ENCODE measurements at regions not wholly inside any gene's neighbourhood (a gene's known extent, or its start where the extent isn't known, plus 50 kb on each side); places are given as distances from the start of the nearest gene placed in this dataset.

GRCh38 chr2:235170536-235171521 is 219.0 kb downstream of the SH3BP4 start:
- TF ChIP-seq FOXK2 (IDR thresholded peaks at IDR 0.05) (no peak), HDGF (IDR thresholded peaks at IDR 0.05; ENCODE audit: borderline replicate concordance) (no peak), PKNOX1 (IDR thresholded peaks at IDR 0.05) (no peak), TARDBP (IDR thresholded peaks at IDR 0.05) (no peak), FOXM1 (IDR thresholded peaks at IDR 0.05; ENCODE audit: borderline replicate concordance) (no peak), L3MBTL2 (conservative IDR thresholded peaks at IDR 0.05) (no peak)
- DNase-seq (ENCODE audit: extremely low spot score) = peak; percentile 50
- ChIA-PET POLR2A (no interaction called here), CTCF (interaction anchor here (0.7 to 0.9 kb wide), 2 partner anchors 575 to 730 kb away, joined by 3 read pairs; no protein-coding TSS in a partner anchor)

GRCh38 chr2:235171550-235172031 is 219.8 kb downstream of the SH3BP4 start:
- ChIA-PET CTCF (no interaction called here), POLR2A (no interaction called here)
- TF ChIP-seq FOXA1 (IDR thresholded peaks at IDR 0.05) (no peak), NFRKB (IDR thresholded peaks at IDR 0.05) (no peak), TARDBP (IDR thresholded peaks at IDR 0.05) (no peak), HDGF (IDR thresholded peaks at IDR 0.05; ENCODE audit: borderline replicate concordance) (no peak), ELF4 (IDR thresholded peaks at IDR 0.05) (no peak), SUZ12 (IDR thresholded peaks at IDR 0.05) (no peak), FOXM1 (IDR thresholded peaks at IDR 0.05; ENCODE audit: borderline replicate concordance) (no peak), BHLHE40 (IDR thresholded peaks at IDR 0.05; ENCODE audit: borderline replicate concordance) (no peak), ZNF384 (IDR thresholded peaks at IDR 0.05) (no peak), LEF1 (IDR thresholded peaks at IDR 0.05; ENCODE audit: borderline replicate concordance) (no peak), SP1 (IDR thresholded peaks at IDR 0.05) (no peak), CTBP1 (IDR thresholded peaks at IDR 0.05; ENCODE audit: borderline replicate concordance) (no peak), FOXK2 (IDR thresholded peaks at IDR 0.05) (no peak), ARNT (IDR thresholded peaks at IDR 0.05) (no peak), PKNOX1 (IDR thresholded peaks at IDR 0.05) (no peak), L3MBTL2 (conservative IDR thresholded peaks at IDR 0.05) (no peak)
- no peak for DNase-seq (ENCODE audit: extremely low spot score)

GRCh38 chr2:235180642-235181041 is 228.8 kb downstream of the SH3BP4 start:
- no peak for DNase-seq (ENCODE audit: extremely low spot score)
- TF ChIP-seq FOXK2 (IDR thresholded peaks at IDR 0.05) (no peak), SUZ12 (IDR thresholded peaks at IDR 0.05) (no peak), FOXM1 (IDR thresholded peaks at IDR 0.05; ENCODE audit: borderline replicate concordance) (no peak), ELF4 (IDR thresholded peaks at IDR 0.05) (no peak), L3MBTL2 (conservative IDR thresholded peaks at IDR 0.05) (no peak), NFRKB (IDR thresholded peaks at IDR 0.05) (no peak), CTBP1 (IDR thresholded peaks at IDR 0.05; ENCODE audit: borderline replicate concordance) (no peak), HDGF (IDR thresholded peaks at IDR 0.05; ENCODE audit: borderline replicate concordance) (no peak), TARDBP (IDR thresholded peaks at IDR 0.05) (no peak), ZNF384 (IDR thresholded peaks at IDR 0.05) (no peak), SP1 (IDR thresholded peaks at IDR 0.05) (no peak), PKNOX1 (IDR thresholded peaks at IDR 0.05) (no peak), BHLHE40 (IDR thresholded peaks at IDR 0.05; ENCODE audit: borderline replicate concordance) (no peak), LEF1 (IDR thresholded peaks at IDR 0.05; ENCODE audit: borderline replicate concordance) (no peak), FOXA1 (IDR thresholded peaks at IDR 0.05) (no peak), ARNT (IDR thresholded peaks at IDR 0.05) (no peak)
- CTCF ChIA-PET = no interaction called here
- POLR2A ChIA-PET = no interaction called here

DNA sequence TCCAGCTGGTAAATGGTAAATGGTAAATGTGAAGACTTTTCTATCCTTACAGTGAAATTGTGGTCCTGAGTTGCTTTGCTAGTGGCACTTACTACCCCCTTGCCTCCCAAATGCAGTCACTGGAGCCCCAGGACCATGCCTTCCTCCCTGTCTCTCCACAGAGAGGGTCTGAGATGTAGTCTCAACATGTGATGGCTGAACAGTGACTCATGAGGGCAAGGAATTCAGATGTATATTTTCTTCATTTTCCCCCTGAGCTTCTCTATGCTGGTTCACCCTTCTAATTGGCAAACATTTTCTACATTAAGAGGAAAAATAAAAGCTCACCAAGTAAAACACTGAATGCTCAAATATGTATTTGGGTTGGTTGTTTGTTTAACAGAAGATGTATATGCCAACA is 232.0 kb downstream of the SH3BP4 start:
- CTCF ChIA-PET = no interaction called here
- POLR2A ChIA-PET = no interaction called here
- no peak for TF ChIP-seq FOXA1 (IDR thresholded peaks at IDR 0.05)
- no peak for TF ChIP-seq FOXM1 (IDR thresholded peaks at IDR 0.05; ENCODE audit: borderline replicate concordance)
- TF ChIP-seq CTBP1 (IDR thresholded peaks at IDR 0.05; ENCODE audit: borderline replicate concordance) = no peak
- no peak for TF ChIP-seq FOXK2 (IDR thresholded peaks at IDR 0.05)
- DNase-seq (ENCODE audit: extremely low spot score) = no peak

- DNase-seq (ENCODE audit: extremely low spot score) = no peak
- CTCF ChIA-PET = no interaction called here
- TF ChIP-seq FOXM1 (IDR thresholded peaks at IDR 0.05; ENCODE audit: borderline replicate concordance) (no peak), NFRKB (IDR thresholded peaks at IDR 0.05) (no peak), SP1 (IDR thresholded peaks at IDR 0.05) (no peak), FOXK2 (IDR thresholded peaks at IDR 0.05) (no peak), ARNT (IDR thresholded peaks at IDR 0.05) (no peak), ZNF384 (IDR thresholded peaks at IDR 0.05) (no peak), LEF1 (IDR thresholded peaks at IDR 0.05; ENCODE audit: borderline replicate concordance) (no peak), L3MBTL2 (conservative IDR thresholded peaks at IDR 0.05) (no peak), ELF4 (IDR thresholded peaks at IDR 0.05) (no peak)
- POLR2A ChIA-PET = no interaction called here
Measured at GRCh38 chr2:235187806-235188205, 236.0 kb downstream of the SH3BP4 start.

DNA sequence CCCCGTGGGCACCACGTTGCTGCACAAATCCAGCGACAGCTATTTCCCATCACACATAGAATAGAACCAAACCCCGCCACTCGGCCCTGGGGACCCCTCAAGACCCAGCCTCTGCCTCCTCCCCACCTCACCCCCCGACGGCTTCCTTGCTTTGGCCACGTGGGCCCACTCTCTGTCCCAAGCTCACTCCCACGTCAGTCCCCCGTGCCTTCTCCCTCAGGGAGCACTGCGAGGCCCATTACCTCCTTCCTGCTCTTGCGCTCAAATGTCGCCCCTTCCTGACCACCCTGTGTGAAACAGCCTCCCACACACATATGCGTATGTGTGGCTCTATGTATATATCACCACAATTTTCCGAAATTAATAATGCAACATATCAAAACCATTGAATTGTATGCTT is 239.7 kb downstream of the SH3BP4 start:
- CTCF ChIA-PET = no interaction called here
- DNase-seq (ENCODE audit: extremely low spot score) = no peak

More for the DNA sequence above, 239.7 kb downstream of the SH3BP4 start:
- POLR2A ChIA-PET = no interaction called here
- TF ChIP-seq FOXM1 (IDR thresholded peaks at IDR 0.05; ENCODE audit: borderline replicate concordance) (no peak), LEF1 (IDR thresholded peaks at IDR 0.05; ENCODE audit: borderline replicate concordance) (no peak), ZNF384 (IDR thresholded peaks at IDR 0.05) (no peak), SP1 (IDR thresholded peaks at IDR 0.05) (no peak), ARNT (IDR thresholded peaks at IDR 0.05) (no peak), L3MBTL2 (conservative IDR thresholded peaks at IDR 0.05) (no peak), CTBP1 (IDR thresholded peaks at IDR 0.05; ENCODE audit: borderline replicate concordance) (no peak), ELF4 (IDR thresholded peaks at IDR 0.05) (no peak), BHLHE40 (IDR thresholded peaks at IDR 0.05; ENCODE audit: borderline replicate concordance) (no peak), FOXK2 (IDR thresholded peaks at IDR 0.05) (no peak), NFRKB (IDR thresholded peaks at IDR 0.05) (no peak), HDGF (IDR thresholded peaks at IDR 0.05; ENCODE audit: borderline replicate concordance) (no peak), SUZ12 (IDR thresholded peaks at IDR 0.05) (no peak)

Data from HEK293T (cell line).